Neural cell (in vitro differentiated cells): ENCODE measurements at regions not wholly inside any gene's neighbourhood (a gene's known extent, or its start where the extent isn't known, plus 50 kb on each side); places are given as distances from the start of the nearest gene placed in this dataset.

Experiments used
- H2AFZ ChIP-seq: fragments of 200-600, 300-800 bp; sonication (generic), shearing (Covaris generic); 2 replicates; pipeline ENCODE4 v1.6.0; 2014; ENCODE audit warnings: low read depth, mild to moderate bottlenecking, antibody characterized with exemption, low read length, moderate library complexity
- H3F3A ChIP-seq: fragments of 200-600 bp; shearing (Covaris generic); 2 replicates; pipeline ENCODE4 v1.6.1; 2016; ENCODE audit warnings: mild to moderate bottlenecking, moderate library complexity, mixed read lengths, antibody characterized with exemption, low read length; ENCODE audit not compliant: insufficient read depth, poor library complexity, severe bottlenecking
- H3K27ac ChIP-seq: fragments of 200-600, 300-800 bp; sonication (generic), shearing (Covaris generic); 2 replicates; pipeline ENCODE4 v1.5.1; 2014; ENCODE audit warnings: mild to moderate bottlenecking, low read length, moderate library complexity
- H3K27me3 ChIP-seq: fragments of 300-800, 200-600 bp; sonication (generic), shearing (Covaris generic); 2 replicates; pipeline ENCODE4 v1.6.0; 2014; ENCODE audit warnings: mild to moderate bottlenecking, low read depth, low read length, moderate library complexity; ENCODE audit not compliant: insufficient read depth
- H3K36me3 ChIP-seq: fragments of 300-800, 200-600 bp; sonication (generic), shearing (Covaris generic); 2 replicates; pipeline ENCODE4 v1.5.1; 2014; ENCODE audit warnings: mild to moderate bottlenecking, antibody characterized with exemption, low read length, moderate library complexity; ENCODE audit not compliant: insufficient read depth
- H3K4me2 ChIP-seq: fragments of 300-800, 200-600 bp; sonication (generic), shearing (Covaris generic); 2 replicates; pipeline ENCODE4 v1.6.0; 2014; ENCODE audit warnings: mild to moderate bottlenecking, low read length
- H3K4me3 ChIP-seq: fragments of 300-800, 200-600 bp; sonication (generic), shearing (Covaris generic); 2 replicates; pipeline ENCODE4 v1.5.1; 2014; ENCODE audit warnings: mild to moderate bottlenecking, low read length, moderate library complexity
- H3K79me2 ChIP-seq: fragments of 200-600 bp; shearing (Covaris generic); replicated peaks from 2 replicates; pipeline ENCODE4 v1.6.0; 2014; ENCODE audit warnings: mild to moderate bottlenecking, low read length, moderate library complexity; ENCODE audit not compliant: insufficient read depth
- H3K9ac ChIP-seq: fragments of 300-800, 200-600 bp; sonication (generic), shearing (Covaris generic); 2 replicates; pipeline ENCODE4 v1.6.1; 2016; ENCODE audit warnings: mild to moderate bottlenecking, low read length, mixed read lengths
- H3K9me2 ChIP-seq: fragments of 200-600 bp; shearing (Covaris generic); 2 replicates; pipeline ENCODE4 v1.6.1; 2016; ENCODE audit warnings: mild to moderate bottlenecking, low read length, mixed read lengths; ENCODE audit not compliant: insufficient read depth
- H3K9me3 ChIP-seq: fragments of 200-600, 300-800 bp; sonication (generic), shearing (Covaris generic); 2 replicates; pipeline ENCODE4 v1.6.1; 2016; ENCODE audit warnings: mild to moderate bottlenecking, mixed run types, low read length, moderate library complexity, mixed read lengths
- H4K20me1 ChIP-seq: fragments of 200-600 bp; shearing (Covaris generic); 2 replicates; pipeline ENCODE4 v1.6.1; 2016; ENCODE audit warnings: mild to moderate bottlenecking, mixed run types; ENCODE audit not compliant: insufficient read depth
- EP300 ChIP-seq: fragments of 450-650 bp; conservative IDR thresholded peaks from 2 replicates; pipeline ENCODE4 v1.6.1; 2014; ENCODE audit warnings: antibody characterized with exemption, mild to moderate bottlenecking, moderate library complexity; ENCODE audit not compliant: poor library complexity, severe bottlenecking
- EZH2 ChIP-seq: fragments of 200-600, 300-800 bp; shearing (Covaris generic), sonication (generic); IDR thresholded peaks from 2 replicates; pipeline ENCODE4 v1.6.1; 2014; ENCODE audit warnings: antibody characterized with exemption, low read length, borderline replicate concordance, mild to moderate bottlenecking; ENCODE audit not compliant: insufficient read depth, poor library complexity, severe bottlenecking
- MXI1 ChIP-seq: fragments of 450-650 bp; conservative IDR thresholded peaks from 2 replicates; pipeline ENCODE4 v1.6.1; 2014; ENCODE audit warnings: antibody characterized with exemption, mild to moderate bottlenecking; ENCODE audit not compliant: poor library complexity, severe bottlenecking
- POLR2AphosphoS5 ChIP-seq: IDR thresholded peaks from 2 replicates; pipeline ENCODE4 v1.6.1; 2012
- RAD21 ChIP-seq: fragments of 450-650 bp; conservative IDR thresholded peaks from 2 replicates; pipeline ENCODE4 v1.6.1; 2014; ENCODE audit warnings: antibody characterized with exemption, mild to moderate bottlenecking, moderate library complexity
- SMC3 ChIP-seq: fragments of 450-650 bp; conservative IDR thresholded peaks from 2 replicates; pipeline ENCODE4 v1.6.1; 2014; ENCODE audit warnings: antibody characterized with exemption, mild to moderate bottlenecking, moderate library complexity; ENCODE audit not compliant: poor library complexity
- TAF1 ChIP-seq: IDR thresholded peaks from 2 replicates; pipeline ENCODE4 v1.6.1; 2012; ENCODE audit warnings: low read depth
- TF ChIP-seq, protein P1 (sequence below): IDR thresholded peaks from 2 replicates; pipeline ENCODE4 v1.6.1; 2012; ENCODE audit warnings: borderline replicate concordance
- TF ChIP-seq, protein P2 (sequence below): fragments of 450-650 bp; IDR thresholded peaks from 2 replicates; pipeline ENCODE4 v1.5.1; 2014; ENCODE audit warnings: antibody characterized with exemption, mild to moderate bottlenecking, moderate library complexity; ENCODE audit not compliant: poor library complexity, severe bottlenecking

DNA sequence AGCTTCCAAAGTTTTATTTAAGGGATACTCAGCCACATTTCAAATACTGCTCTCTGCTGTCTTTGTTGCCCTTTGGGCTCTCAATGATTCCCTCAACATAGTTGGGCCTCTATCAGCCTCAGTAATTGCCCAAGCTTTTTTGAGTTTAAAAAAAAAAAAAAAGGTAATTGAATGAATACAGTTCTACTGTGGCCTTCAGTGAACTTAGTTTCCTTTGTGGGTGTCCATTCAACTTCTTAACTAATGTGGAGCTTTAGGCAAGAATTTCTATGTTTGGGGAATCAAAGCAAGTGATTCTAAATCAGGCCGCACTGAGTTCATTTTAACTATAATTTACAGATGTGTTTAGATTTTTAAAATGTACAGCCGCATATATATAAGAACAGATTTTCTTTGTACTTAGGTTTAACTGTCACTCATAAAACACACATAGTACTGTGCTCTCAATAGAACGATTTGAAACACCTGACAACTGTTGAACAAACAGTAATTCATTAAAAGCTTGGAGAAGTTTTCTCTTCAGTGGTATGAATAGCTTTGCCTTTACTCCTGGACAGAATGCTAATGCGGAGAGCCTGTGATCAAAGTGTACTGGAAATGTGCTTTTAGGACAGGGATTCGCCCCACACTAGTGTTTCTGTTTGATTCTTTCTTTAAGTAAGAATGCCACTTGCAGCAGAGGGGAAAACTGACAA is 844.9 kb upstream of the SEMA6D start:
- no peaks in the 10 kb centered on the region for H3K79me2 ChIP-seq
- no peak overlapping the region for H3K9ac ChIP-seq
- H3K36me3 ChIP-seq: no peaks in the 10 kb centered on the region
- H3K27ac ChIP-seq: no peak overlapping the region
- H3F3A ChIP-seq: peaks cover 6% of the 10 kb centered on the region
- H3K27me3 ChIP-seq: no peaks in the 10 kb centered on the region
- H3K4me3 ChIP-seq: no peak overlapping the region
- H3K9me2 ChIP-seq: no peaks in the 10 kb centered on the region
- no peak for TF ChIP-seq MXI1
- TF ChIP-seq EZH2: no peak
- H4K20me1 ChIP-seq: no peaks in the 10 kb centered on the region
- no peak overlapping the region for H3K4me2 ChIP-seq
- no peak overlapping the region for H2AFZ ChIP-seq
- no peaks in the 10 kb centered on the region for H3K9me3 ChIP-seq

DNA sequence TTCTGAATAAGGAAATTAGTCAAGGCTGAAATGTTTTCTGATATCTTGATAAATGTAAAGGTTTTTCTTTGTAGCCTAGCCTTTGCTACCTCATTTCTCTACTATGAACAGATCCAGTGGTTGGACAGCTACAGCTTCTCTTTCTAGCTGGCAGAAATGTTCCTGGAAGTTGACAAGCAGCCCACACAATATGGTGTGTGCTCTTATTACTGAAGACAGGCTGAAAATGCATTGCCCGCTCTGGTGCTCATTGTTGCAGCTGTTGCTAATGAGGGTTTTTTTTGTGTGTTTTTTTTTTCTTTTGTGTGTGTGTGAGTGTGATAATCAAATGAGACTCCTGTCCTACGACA is 844.3 kb upstream of the SEMA6D start:
- no peaks in the 10 kb centered on the region for H3K79me2 ChIP-seq
- no peaks in the 10 kb centered on the region for H3K9me3 ChIP-seq
- H3K27me3 ChIP-seq: no peaks in the 10 kb centered on the region
- H3K4me3 ChIP-seq: no peak overlapping the region
- peak overlapping the region; percentile 3 for H2AFZ ChIP-seq
- peaks cover 6% of the 10 kb centered on the region for H3F3A ChIP-seq
- H3K9ac ChIP-seq: no peak overlapping the region
- H3K9me2 ChIP-seq: no peaks in the 10 kb centered on the region
- no peaks in the 10 kb centered on the region for H4K20me1 ChIP-seq
- no peaks in the 10 kb centered on the region for H3K36me3 ChIP-seq
- no peak overlapping the region for H3K27ac ChIP-seq
- H3K4me2 ChIP-seq: no peak overlapping the region
- TF ChIP-seq, protein P1, sequence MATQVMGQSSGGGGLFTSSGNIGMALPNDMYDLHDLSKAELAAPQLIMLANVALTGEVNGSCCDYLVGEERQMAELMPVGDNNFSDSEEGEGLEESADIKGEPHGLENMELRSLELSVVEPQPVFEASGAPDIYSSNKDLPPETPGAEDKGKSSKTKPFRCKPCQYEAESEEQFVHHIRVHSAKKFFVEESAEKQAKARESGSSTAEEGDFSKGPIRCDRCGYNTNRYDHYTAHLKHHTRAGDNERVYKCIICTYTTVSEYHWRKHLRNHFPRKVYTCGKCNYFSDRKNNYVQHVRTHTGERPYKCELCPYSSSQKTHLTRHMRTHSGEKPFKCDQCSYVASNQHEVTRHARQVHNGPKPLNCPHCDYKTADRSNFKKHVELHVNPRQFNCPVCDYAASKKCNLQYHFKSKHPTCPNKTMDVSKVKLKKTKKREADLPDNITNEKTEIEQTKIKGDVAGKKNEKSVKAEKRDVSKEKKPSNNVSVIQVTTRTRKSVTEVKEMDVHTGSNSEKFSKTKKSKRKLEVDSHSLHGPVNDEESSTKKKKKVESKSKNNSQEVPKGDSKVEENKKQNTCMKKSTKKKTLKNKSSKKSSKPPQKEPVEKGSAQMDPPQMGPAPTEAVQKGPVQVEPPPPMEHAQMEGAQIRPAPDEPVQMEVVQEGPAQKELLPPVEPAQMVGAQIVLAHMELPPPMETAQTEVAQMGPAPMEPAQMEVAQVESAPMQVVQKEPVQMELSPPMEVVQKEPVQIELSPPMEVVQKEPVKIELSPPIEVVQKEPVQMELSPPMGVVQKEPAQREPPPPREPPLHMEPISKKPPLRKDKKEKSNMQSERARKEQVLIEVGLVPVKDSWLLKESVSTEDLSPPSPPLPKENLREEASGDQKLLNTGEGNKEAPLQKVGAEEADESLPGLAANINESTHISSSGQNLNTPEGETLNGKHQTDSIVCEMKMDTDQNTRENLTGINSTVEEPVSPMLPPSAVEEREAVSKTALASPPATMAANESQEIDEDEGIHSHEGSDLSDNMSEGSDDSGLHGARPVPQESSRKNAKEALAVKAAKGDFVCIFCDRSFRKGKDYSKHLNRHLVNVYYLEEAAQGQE: no peak
- no peak for TF ChIP-seq EP300
- TF ChIP-seq TAF1: no peak
- TF ChIP-seq POLR2AphosphoS5: no peak
- no peak for TF ChIP-seq MXI1
- TF ChIP-seq, protein P2, sequence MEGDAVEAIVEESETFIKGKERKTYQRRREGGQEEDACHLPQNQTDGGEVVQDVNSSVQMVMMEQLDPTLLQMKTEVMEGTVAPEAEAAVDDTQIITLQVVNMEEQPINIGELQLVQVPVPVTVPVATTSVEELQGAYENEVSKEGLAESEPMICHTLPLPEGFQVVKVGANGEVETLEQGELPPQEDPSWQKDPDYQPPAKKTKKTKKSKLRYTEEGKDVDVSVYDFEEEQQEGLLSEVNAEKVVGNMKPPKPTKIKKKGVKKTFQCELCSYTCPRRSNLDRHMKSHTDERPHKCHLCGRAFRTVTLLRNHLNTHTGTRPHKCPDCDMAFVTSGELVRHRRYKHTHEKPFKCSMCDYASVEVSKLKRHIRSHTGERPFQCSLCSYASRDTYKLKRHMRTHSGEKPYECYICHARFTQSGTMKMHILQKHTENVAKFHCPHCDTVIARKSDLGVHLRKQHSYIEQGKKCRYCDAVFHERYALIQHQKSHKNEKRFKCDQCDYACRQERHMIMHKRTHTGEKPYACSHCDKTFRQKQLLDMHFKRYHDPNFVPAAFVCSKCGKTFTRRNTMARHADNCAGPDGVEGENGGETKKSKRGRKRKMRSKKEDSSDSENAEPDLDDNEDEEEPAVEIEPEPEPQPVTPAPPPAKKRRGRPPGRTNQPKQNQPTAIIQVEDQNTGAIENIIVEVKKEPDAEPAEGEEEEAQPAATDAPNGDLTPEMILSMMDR: no peak
- TF ChIP-seq SMC3: no peak
- no peak for TF ChIP-seq EZH2
- TF ChIP-seq RAD21: no peak
